ENCODE measurements at regions not wholly inside any gene's neighbourhood (a gene's known extent, or its start where the extent isn't known, plus 50 kb on each side); places are given as distances from the start of the nearest gene placed in this dataset.
"Not testable (repeated sequence)": the region's sequence is repeated elsewhere in the genome, so short reads cannot be mapped to it uniquely, and the experiment has no call there.

DNA sequence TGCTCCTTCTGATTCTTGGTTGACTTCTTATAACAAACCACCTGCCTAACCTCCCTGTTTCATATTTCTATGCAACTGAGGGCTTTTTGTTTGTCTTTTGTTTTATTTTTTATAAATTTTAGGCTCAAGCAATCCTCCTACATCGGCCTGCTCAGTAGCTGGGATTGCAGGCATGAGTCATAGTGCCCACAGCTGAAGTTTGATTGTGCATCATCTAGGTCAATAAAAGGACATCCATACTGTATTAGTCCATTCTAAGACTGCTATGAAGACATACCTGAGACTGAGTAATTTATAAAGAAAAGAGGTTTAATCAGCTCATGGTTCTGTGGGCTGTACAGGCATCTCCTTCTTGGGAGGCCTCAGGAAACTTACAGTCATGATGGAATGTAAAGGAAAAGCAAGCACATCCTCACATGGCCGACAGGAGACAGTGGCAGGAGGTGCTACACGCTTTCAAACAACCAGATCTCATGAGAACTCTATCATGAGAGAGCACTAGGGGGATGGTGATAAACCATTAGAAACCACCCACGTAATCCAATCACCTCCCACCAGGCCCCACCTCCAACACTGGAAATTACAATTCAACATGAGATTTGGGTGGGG, 285.0 kb downstream of the SIPA1L2 start:
- TF ChIP-seq, protein P1, sequence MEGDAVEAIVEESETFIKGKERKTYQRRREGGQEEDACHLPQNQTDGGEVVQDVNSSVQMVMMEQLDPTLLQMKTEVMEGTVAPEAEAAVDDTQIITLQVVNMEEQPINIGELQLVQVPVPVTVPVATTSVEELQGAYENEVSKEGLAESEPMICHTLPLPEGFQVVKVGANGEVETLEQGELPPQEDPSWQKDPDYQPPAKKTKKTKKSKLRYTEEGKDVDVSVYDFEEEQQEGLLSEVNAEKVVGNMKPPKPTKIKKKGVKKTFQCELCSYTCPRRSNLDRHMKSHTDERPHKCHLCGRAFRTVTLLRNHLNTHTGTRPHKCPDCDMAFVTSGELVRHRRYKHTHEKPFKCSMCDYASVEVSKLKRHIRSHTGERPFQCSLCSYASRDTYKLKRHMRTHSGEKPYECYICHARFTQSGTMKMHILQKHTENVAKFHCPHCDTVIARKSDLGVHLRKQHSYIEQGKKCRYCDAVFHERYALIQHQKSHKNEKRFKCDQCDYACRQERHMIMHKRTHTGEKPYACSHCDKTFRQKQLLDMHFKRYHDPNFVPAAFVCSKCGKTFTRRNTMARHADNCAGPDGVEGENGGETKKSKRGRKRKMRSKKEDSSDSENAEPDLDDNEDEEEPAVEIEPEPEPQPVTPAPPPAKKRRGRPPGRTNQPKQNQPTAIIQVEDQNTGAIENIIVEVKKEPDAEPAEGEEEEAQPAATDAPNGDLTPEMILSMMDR (IDR thresholded peaks at IDR 0.05): no peak
- no peak for TF ChIP-seq POLR2A (IDR thresholded peaks at IDR 0.05)
- Histone ChIP-seq H3K4me1 (peaks cover 0 to 6% (median 0%) of the 10 kb centered on the region in 3 donors), H3K36me3 (no peaks in the 10 kb centered on the region), H3K4me3 (no peak overlapping the region), H3K27ac (no peak overlapping the region), H3K27me3 (no peaks in the 10 kb centered on the region), H3K9me3 (peaks cover 0 to 10% (median 0%) of the 10 kb centered on the region in 3 donors)
- no peak for DNase-seq
- intact Hi-C loops (cut with DNase I): no loop called here
- 68 to 73% methylated on average over 4 of the region's 4 CpGs for WGBS, 2 donors

DNA sequence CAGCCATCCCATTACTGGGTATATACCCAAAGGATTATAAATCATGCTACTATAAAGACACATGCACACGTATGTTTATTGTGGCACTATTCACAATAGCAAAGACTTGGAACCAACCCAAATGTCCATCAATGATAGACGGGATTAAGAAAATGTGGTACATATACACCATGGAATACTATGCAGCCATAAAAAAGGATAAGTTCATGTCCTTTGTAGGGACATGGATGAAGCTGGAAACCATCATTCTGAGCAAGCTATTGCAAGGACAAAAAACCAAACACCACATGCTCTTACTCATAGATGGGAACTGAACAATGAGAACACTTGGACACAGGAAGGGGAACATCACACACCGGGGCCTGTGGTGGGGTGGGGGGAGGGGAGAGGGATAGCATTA, 285.7 kb downstream of the SIPA1L2 start:
- H3K27me3 ChIP-seq; DNase-seq; H3K9me3 ChIP-seq; intact Hi-C loops (cut with DNase I); H3K27ac ChIP-seq; H3K4me3 ChIP-seq; H3K4me1 ChIP-seq; H3K36me3 ChIP-seq: not testable (repeated sequence)
- 80 to 81% methylated on average over 3 of the region's 3 CpGs for WGBS, 2 donors

DNA sequence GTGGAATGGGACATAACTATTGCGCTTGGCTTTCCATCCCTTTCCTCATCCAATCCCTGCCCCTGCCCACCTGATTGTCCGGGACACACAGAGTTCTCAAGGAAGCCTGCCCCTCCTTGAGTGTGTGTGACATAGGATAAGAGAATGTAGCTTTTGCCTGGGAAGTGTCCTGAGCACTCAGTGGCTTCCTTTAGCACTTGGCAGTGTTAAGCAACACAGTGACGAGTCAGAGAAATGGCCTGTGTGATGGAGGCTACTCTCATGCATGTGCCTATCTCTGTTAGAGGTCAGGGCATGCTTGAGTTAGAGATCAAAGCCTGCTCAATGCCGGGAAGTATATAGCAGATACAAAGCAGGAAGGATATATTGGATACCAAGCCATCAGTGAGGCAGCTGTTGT, 289.5 kb downstream of the SIPA1L2 start:
- intact Hi-C loops (cut with DNase I): no loop called here
- Histone ChIP-seq H3K9me3 (peaks cover 0 to 10% (median 0%) of the 10 kb centered on the region in 3 donors), H3K27ac (no peak overlapping the region), H3K4me1 (peaks cover 2 to 15% (median 7%) of the 10 kb centered on the region in 3 donors), H3K4me3 (no peak overlapping the region), H3K36me3 (no peaks in the 10 kb centered on the region), H3K27me3 (no peaks in the 10 kb centered on the region)
- no peak for TF ChIP-seq POLR2A (IDR thresholded peaks at IDR 0.05)
- TF ChIP-seq, protein P1 (IDR thresholded peaks at IDR 0.05): no peak
- no peak for DNase-seq
- 66 to 87% methylated on average over 3 to 4 of the region's 4 CpGs for WGBS, 2 donors

DNA sequence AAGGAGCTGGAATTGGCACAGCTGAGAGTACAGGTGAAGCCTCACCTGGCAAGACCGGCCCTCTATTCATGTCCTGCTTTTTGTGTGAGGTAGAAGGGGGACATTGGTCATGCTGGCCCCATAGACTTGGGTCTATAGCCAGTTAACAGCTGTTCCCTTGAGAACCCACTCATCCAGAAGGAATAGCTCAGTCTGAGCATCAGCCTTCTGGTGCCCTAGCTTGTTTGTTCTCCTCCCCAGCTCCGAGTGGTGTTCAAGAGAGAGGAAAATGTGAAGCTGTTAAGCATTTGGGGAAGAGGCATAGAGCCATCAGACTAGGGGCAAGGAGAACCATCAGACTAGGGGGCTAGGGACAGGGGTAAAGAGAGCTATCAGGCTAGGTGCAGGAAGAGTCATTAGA, 290.9 kb downstream of the SIPA1L2 start:
- Histone ChIP-seq H3K36me3 (no peaks in the 10 kb centered on the region), H3K9me3 (no peaks in the 10 kb centered on the region), H3K4me3 (no peak overlapping the region), H3K4me1 (peaks cover 6 to 29% (median 11%) of the 10 kb centered on the region in 3 donors), H3K27ac (no peak overlapping the region), H3K27me3 (no peaks in the 10 kb centered on the region)
- no peak for DNase-seq
- 48 to 91% methylated on average over 1 to 2 of the region's 2 CpGs for WGBS, 2 donors
- intact Hi-C loops (cut with DNase I): no loop called here
- TF ChIP-seq, protein P1 (IDR thresholded peaks at IDR 0.05): no peak
- no peak for TF ChIP-seq POLR2A (IDR thresholded peaks at IDR 0.05)

DNA sequence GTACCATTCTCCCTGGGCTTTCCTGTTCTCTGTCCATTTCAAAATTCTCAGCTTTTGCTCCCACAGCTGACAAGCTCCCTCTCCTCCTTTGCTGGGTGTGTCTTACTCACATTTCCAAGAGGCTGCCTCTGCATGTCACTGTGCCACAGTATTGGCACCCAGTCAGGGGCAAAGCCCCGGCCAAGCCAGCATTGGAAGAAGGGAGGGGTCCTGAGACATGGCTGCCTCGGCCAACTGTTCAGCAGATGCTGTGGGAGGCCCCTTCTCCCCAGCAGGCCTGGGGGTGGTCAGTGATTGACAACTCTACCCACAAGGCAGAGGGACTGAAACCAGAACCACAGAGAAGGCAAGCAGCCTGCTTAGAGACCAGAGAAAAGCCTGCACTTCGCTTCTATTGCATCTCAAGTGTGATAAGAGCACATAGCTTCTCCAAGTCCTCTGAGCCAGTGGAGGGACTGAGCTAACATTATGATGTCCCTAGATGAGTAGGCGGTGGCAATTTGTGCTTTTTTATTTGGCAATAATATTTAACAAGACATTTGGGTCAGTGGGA, 294.1 kb downstream of the SIPA1L2 start:
- H3K27ac ChIP-seq: peak overlapping the region; percentile 34 to 86 (median 74)
- TF ChIP-seq, protein P1 (IDR thresholded peaks at IDR 0.05): no peak
- no peak for TF ChIP-seq POLR2A (IDR thresholded peaks at IDR 0.05)
- no peak overlapping the region for H3K4me3 ChIP-seq
- H3K4me1 ChIP-seq: peaks cover 6 to 37% (median 11%) of the 10 kb centered on the region in 3 donors
- no peaks in the 10 kb centered on the region for H3K36me3 ChIP-seq
- H3K27me3 ChIP-seq: no peaks in the 10 kb centered on the region
- intact Hi-C loops (cut with DNase I): no loop called here
- no peak for DNase-seq
- 69 to 87% methylated on average over 2 of the region's 4 CpGs for WGBS, 2 donors
- H3K9me3 ChIP-seq: no peaks in the 10 kb centered on the region
